DMS153 treated with DMSO at 0.1 percent for 48 hours (cell line): ENCODE measurements at regions not wholly inside any gene's neighbourhood (a gene's known extent, or its start where the extent isn't known, plus 50 kb on each side); places are given as distances from the start of the nearest gene placed in this dataset.

Source experiments
- DNase-seq: peaks from one replicate; lab custom pipeline; 2025; ENCODE audit not compliant: unreplicated experiment; lab: John Stamatoyannopoulos, UW

DNA sequence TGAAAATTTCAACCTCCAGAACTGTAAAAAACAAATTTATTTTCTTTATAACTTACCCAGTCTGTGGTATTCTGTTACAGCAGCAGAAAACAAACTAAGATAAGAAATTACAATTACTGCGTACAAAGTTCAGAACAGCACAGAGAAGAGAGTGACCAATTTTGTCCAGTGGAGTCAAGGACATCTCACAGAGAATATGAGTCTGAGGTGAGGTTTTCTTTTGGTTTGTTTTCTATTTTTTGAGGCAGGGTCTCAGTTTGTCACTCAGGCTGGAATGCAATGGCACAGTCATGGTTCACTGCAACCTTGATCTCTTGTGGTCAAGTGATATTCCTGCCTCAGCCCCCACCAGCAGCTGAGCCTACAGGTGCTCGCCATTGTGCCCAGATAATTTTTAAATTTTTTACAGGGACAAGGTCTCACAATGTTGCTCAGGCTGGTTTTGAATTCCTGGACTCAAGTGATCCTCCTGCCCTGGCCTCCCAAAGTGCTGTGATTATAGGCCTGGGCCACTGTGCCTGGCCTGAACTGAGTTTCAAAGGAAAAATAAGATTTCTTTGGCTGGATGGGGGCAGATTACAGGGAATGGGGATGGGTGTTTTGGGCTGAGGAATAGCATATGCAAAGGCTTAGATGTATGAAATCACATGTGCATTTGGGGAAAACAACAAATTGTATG lies 201.1 kb upstream of the USP24 start:
- DNase-seq: no peak

DNA sequence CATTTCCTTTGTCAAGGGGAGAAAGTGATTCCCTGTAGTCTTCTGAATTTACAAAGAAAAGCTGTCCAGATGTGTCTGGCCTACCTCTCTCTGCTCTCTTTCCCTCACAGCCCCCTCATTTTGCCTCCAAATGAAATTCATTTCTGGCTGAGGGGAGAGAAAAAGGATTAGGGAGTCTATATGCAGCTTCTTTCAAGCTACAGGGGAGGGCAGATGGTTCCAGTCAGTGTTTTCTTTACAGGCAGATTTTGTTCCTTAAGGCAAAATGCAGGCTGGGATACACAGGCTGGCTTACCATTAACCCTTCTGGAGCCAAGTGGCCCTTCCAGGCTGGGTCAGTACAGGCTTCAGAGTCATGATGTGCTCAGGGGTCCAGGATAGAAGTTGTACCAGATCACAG lies 198.1 kb upstream of the USP24 start:
- no peak for DNase-seq

DNA sequence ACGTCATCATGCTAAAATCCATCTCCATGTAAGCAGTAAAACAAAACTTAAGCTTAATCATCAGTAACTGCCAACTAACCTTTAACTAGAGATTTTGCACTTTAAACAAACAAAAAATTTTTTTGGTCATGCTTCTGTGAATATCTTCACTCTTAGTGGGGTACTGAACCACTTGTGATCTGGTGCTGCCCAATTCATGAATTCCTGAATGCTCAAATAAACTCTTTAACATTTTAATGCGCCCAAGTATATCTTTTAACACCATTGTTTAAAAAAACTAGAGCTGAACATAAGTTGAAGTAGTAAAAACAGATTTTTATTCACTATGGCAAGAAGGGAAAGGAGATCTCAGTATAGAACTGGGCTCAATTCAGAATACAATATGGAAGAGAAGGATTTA lies 196.9 kb upstream of the USP24 start:
- no peak for DNase-seq

DNA sequence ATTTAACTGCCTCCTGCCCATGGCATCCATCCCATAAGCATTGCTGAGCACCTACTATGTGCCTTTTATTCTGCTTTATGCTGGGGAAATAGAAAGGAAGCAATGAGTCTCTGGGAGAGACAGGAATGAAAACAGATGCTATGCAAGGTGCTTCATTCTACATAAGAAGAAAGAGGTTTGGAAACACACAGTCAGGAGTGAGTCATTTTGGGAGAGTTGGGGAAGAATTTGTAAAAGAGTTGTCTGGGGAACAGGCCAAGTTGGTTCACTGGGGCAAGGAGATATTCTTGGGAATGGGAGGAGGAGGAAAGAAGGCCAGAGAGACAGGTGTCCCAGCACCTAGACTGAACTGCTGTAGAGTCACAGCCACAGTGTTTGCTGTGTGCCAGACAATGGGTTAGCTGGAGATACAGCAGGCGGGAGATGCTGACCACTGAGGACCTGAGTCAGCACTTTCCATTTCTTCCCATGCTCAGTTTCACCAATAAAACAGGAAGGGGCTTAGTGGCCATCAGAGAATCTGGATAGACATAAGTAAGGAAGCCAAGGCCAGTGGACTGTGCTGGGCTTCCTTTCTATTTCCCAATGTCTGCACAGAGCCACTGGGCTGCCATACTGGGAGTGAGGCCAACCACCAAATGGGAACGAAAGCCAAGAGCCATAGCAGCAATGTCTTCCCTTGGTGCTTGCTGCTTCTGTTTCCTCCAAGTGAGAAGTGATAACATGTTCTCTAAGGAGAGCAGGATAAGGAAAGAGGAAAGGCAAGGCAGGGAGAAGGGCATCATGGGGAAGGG lies 187.7 kb upstream of the USP24 start:
- DNase-seq: no peak

- DNase-seq: no peak
Observed at GRCh38 chr1:55402142-55402541, 187.0 kb upstream of the USP24 start.

DNA sequence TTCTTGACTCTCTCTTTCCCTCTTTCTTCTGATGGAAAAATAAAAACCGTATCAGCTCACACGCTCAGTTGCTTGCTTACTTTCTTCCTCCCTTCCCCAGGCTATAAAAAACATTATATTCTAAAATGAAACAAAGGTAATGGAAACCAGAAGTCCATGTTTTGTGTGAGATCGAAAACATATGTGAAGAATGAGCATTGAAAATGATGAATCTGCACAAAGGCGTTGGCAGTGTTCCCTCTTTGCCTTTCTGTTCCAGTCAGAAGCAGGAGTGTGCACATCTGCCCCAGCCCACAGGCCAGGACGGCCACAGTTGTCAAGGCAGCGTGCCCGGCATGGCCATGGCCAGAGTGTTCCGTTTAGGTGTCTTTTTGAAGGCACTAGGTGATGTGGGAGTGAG lies 185.3 kb upstream of the USP24 start:
- no peak for DNase-seq

GRCh38 chr1:55399346-55399745 lies 184.2 kb upstream of the USP24 start:
- no peak for DNase-seq

- no peak for DNase-seq
Observed at GRCh38 chr1:55396381-55396891, 181.3 kb upstream of the USP24 start.

DNA sequence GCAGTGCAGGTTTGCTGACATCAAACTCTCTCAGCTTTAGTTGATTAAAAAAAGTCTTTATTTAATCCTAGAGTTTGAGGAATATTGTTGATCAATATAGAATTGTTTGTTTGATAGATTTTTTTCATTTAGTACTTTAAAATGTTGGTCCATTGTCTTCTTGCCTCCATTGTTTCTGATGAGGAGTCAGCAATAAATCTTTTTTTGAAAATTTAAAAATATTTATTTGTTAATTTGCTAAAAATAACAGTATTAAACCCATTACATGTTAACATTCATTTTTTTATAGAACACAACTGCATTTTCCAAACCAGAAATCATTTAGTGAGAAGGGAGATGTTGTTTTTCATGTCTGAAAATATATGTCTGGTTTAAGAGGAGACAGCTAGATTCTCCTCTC lies 173.8 kb upstream of the USP24 start:
- DNase-seq: no peak

DNA sequence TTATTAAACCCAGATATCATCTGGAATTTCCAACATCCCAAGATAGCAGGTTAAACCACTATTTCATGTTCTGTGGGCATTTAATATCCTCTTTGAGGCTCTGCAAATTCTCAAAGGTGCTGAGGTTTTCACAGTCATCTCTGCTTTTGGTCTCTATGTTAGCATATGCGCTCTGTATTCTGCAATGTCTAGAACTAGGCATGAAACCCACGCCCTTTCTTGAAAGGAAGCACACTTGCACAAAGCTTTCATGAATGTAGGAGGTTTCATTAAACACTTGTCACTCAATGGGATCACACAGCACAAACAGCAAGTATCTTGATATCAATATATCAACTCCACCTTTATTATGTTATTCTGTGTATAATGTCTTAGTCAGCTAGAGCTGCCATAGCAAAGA lies 172.0 kb upstream of the USP24 start:
- no peak for DNase-seq

GRCh38 chr1:55386456-55386855 lies 171.3 kb upstream of the USP24 start:
- no peak for DNase-seq

GRCh38 chr1:55385402-55386018 lies 170.3 kb upstream of the USP24 start:
- DNase-seq: no peak

- no peak for DNase-seq
Observed at GRCh38 chr1:55384637-55385036, 169.5 kb upstream of the USP24 start.

DNA sequence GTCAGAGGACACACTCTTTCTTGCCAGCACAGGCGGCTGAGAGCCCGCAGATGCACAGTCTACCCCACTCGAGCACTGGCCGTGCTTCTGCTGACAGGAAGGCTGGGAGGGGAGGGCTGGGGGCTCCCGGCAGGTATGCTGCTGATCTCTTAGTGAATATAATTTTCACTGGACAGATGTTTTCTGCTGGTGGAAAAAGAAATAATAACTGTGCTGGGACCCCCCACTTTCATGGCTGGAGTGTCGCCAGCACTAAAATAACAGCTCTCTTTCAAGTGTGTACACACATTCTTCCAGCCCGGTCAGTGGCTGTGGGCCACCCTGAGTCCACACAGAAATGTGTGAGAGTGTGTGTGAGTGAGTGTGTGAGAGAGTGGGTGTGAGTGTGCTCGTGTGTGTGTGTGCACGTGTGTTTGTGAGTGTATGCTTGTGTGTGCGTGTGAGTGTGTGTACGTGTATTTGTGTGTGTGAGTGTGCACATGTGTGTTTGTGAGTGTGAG lies 167.7 kb upstream of the USP24 start:
- DNase-seq: no peak

GRCh38 chr1:55381983-55382382 lies 166.8 kb upstream of the USP24 start:
- no peak for DNase-seq

- no peak for DNase-seq
Observed at GRCh38 chr1:55381491-55381890, 166.3 kb upstream of the USP24 start.

GRCh38 chr1:55380355-55380970 lies 165.3 kb upstream of the USP24 start:
- no peak for DNase-seq

DNA sequence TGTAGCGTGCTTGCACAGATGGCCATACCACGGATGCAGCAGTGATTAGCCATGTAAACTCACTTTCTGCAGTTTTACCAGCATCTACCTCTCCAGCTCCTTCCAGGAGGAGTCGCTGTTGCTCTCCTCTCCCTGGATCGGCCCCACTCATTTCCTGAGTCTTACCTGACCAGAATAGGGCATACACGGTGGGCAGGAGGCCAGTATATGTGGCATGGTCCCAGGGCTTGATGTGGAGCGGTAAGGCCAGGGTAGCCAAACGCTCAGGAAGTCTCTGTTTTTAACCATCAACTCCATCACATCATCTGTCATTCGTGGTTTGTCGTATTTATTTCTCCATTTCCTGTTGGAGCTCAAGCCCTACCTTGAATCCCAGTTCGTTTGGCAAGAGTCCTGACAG lies 163.4 kb upstream of the USP24 start:
- DNase-seq: no peak

GRCh38 chr1:55376897-55377296 lies 161.7 kb upstream of the USP24 start:
- DNase-seq: no peak

- peak; percentile 15 for DNase-seq
Observed at GRCh38 chr1:55375617-55376258, 160.6 kb upstream of the USP24 start.
